GM12878 (cell line): ENCODE measurements at regions not wholly inside any gene's neighbourhood (a gene's known extent, or its start where the extent isn't known, plus 50 kb on each side); places are given as distances from the start of the nearest gene placed in this dataset.

Experiments used
- ATAC-seq: fragments of 200-7000 bp; cut with Tn5 transposase; 3 replicates; pipeline ENCODE4 v1.9.1; 2020; ENCODE audit warnings: mild to moderate bottlenecking, moderate library complexity
- BruUV-seq: library from RNA; stranded (reverse); fragments of 400-500 nt; replicated peaks from 2 replicates; lab custom pipeline; 2021; lab: Mats Ljungman, UMichigan
- CTCF ChIA-PET: fragments of 300-600 bp; sonication (Branson Sonifier 250); formaldehyde crosslinking; extraction: SDS; loops from one replicate; lab custom pipeline; 2021; ENCODE audit warnings: inconsistent platforms; lab: Yijun Ruan, JAX
- POLR2A ChIA-PET: fragments of 350-600 bp; formaldehyde crosslinking; extraction: SDS; loops from one replicate; lab custom pipeline; 2021; ENCODE audit warnings: inconsistent platforms; lab: Charles Lee
- RAD21 ChIA-PET: fragments of 300-600 bp; sonication (Branson Sonifier 250); formaldehyde crosslinking; loops from one replicate; lab custom pipeline; 2023; ENCODE audit warnings: antibody characterized with exemption; ENCODE audit not compliant: unreplicated experiment; lab: Charles Lee
- SMC1A ChIA-PET: fragments of 300-600 bp; sonication (Branson Sonifier 250); formaldehyde crosslinking; loops from one replicate; lab custom pipeline; 2023; ENCODE audit not compliant: unreplicated experiment, uncharacterized antibody; lab: Charles Lee
- DNase-seq: peaks from one replicate; pipeline ENCODE4 v3.0.0-alpha.2; 2011; ENCODE audit warnings: low read depth, low spot score
- FAIRE-seq: peaks from 3 replicates; lab custom pipeline; 2011; peaks lifted over from hg19 to GRCh38; lab: Jason Lieb, UNC
- H2AFZ ChIP-seq: 2 replicates; pipeline ENCODE4 v1.6.0; 2011; ENCODE audit warnings: low read depth, low read length, control low read depth; ENCODE audit not compliant: control insufficient read depth
- H3K27ac ChIP-seq: 2 replicates; pipeline ENCODE4 v1.5.1; 2011; ENCODE audit warnings: control low read depth; ENCODE audit not compliant: control insufficient read depth, insufficient read depth
- H3K27me3 ChIP-seq, 2 experiments: replicated peaks in 1 of 2; 2 replicates each; pipeline versions ENCODE4 v1.6.0 to v1.6.1; 2011; ENCODE audit warnings: low read length in 1 of 2; ENCODE audit not compliant: control insufficient read depth in 2 of 2, insufficient read depth in 2 of 2
- H3K36me3 ChIP-seq, 2 experiments: 2 replicates each; pipeline ENCODE4 v1.5.1; 2011; ENCODE audit warnings: low read length in 1 of 2; ENCODE audit not compliant: control insufficient read depth in 2 of 2, insufficient read depth in 2 of 2
- H3K4me1 ChIP-seq: 2 replicates; pipeline ENCODE4 v1.6.1; 2011; ENCODE audit warnings: mild to moderate bottlenecking, low read length, moderate library complexity, mixed read lengths; ENCODE audit not compliant: control insufficient read depth, insufficient read depth
- H3K4me2 ChIP-seq: 2 replicates; pipeline ENCODE4 v1.6.0; 2011; ENCODE audit warnings: control low read depth; ENCODE audit not compliant: control insufficient read depth, insufficient read depth
- H3K4me3 ChIP-seq: fragments of 200-600 bp; sonication (generic); 2 replicates; pipeline ENCODE4 v1.5.1; 2016
- H3K79me2 ChIP-seq: 2 replicates; pipeline ENCODE4 v1.6.0; 2011; ENCODE audit warnings: low read length; ENCODE audit not compliant: control insufficient read depth, insufficient read depth
- H3K9ac ChIP-seq: 2 replicates; pipeline ENCODE4 v1.8.0; 2011; ENCODE audit warnings: low read length, control low read depth, mixed read lengths; ENCODE audit not compliant: control insufficient read depth, insufficient read depth
- H3K9me3 ChIP-seq: replicated peaks from 3 replicates; pipeline ENCODE4 v1.5.1; 2011; ENCODE audit warnings: mild to moderate bottlenecking, low read length; ENCODE audit not compliant: control insufficient read depth, insufficient read depth
- H4K20me1 ChIP-seq: 2 replicates; pipeline ENCODE4 v1.6.0; 2011; ENCODE audit not compliant: control insufficient read depth, insufficient read depth
- ATF2 ChIP-seq: IDR thresholded peaks from 2 replicates; pipeline ENCODE4 v1.6.1; 2012; ENCODE audit warnings: low read length, inconsistent platforms
- ATF3 ChIP-seq: IDR thresholded peaks from 2 replicates; pipeline ENCODE4 v1.6.1; 2011; ENCODE audit warnings: low read depth, mild to moderate bottlenecking, low read length, moderate library complexity, borderline replicate concordance; ENCODE audit errors: extremely low read depth
- BCL11A ChIP-seq: IDR thresholded peaks from 2 replicates; pipeline ENCODE4 v1.6.1; 2011; ENCODE audit warnings: low read depth, low read length
- FOS ChIP-seq: IDR thresholded peaks from 3 replicates; pipeline ENCODE4 v1.6.1; 2011; ENCODE audit warnings: borderline replicate concordance; ENCODE audit not compliant: insufficient read length; ENCODE audit errors: extremely low read depth
- GATAD2B ChIP-seq: fragments of 450-650 bp; conservative IDR thresholded peaks from 2 replicates; pipeline ENCODE4 v1.6.1; 2017; ENCODE audit warnings: low read depth, mild to moderate bottlenecking, moderate library complexity
- IRF4 ChIP-seq: IDR thresholded peaks from 2 replicates; pipeline ENCODE4 v1.6.1; 2011; ENCODE audit warnings: low read depth, low read length
- MAX ChIP-seq: IDR thresholded peaks from 2 replicates; pipeline ENCODE4 v1.6.1; 2012; ENCODE audit warnings: low read depth, low read length, improper control_type of control experiment
- MXI1 ChIP-seq: fragments of 150-350 bp; IDR thresholded peaks from 2 replicates; pipeline ENCODE4 v1.6.1; 2011; ENCODE audit warnings: low read depth, mild to moderate bottlenecking, inconsistent platforms, low read length, improper control_type of control experiment
- NFYB ChIP-seq: IDR thresholded peaks from 2 replicates; pipeline ENCODE4 v1.6.1; 2011; ENCODE audit warnings: low read depth, mild to moderate bottlenecking, low read length, improper control_type of control experiment, moderate library complexity; ENCODE audit not compliant: insufficient read depth
- NKRF ChIP-seq: fragments of 450-650 bp; conservative IDR thresholded peaks from 2 replicates; pipeline ENCODE4 v1.6.1; 2017; ENCODE audit warnings: mild to moderate bottlenecking, moderate library complexity
- PML ChIP-seq: IDR thresholded peaks from 2 replicates; pipeline ENCODE4 v1.6.1; 2012; ENCODE audit warnings: low read length, inconsistent platforms
- SKIL ChIP-seq: fragments of 450-650 bp; IDR thresholded peaks from 2 replicates; pipeline ENCODE4 v1.6.1; 2017; ENCODE audit warnings: mild to moderate bottlenecking, low read depth, inconsistent platforms; ENCODE audit not compliant: poor library complexity, severe bottlenecking
- SUZ12 ChIP-seq: fragments of 200-600 bp; sonication (generic); IDR thresholded peaks from one replicate; pipeline ENCODE4 v1.6.1; 2018; ENCODE audit warnings: antibody characterized with exemption, mild to moderate bottlenecking; ENCODE audit not compliant: unreplicated experiment
- TCF3 ChIP-seq: IDR thresholded peaks from 2 replicates; pipeline ENCODE4 v1.6.1; 2012; ENCODE audit warnings: low read depth, mild to moderate bottlenecking, low read length, borderline replicate concordance; ENCODE audit not compliant: insufficient read depth
- ZBTB11 ChIP-seq: fragments of 450-650 bp; formaldehyde crosslinking; IDR thresholded peaks from 2 replicates; pipeline ENCODE4 v1.5.0; 2022; ENCODE audit warnings: mild to moderate bottlenecking, missing genetic modification characterization
- WGBS: methylation state at CpG from one replicate; pipeline ENCODE4 v1.1.6; 2016; ENCODE audit warnings: low lambda C conversion rate; ENCODE audit not compliant: insufficient replicate concordance, insufficient coverage; ENCODE audit errors: missing lambda C conversion rate; 5-methylcytosine and 5-hydroxymethylcytosine counted together
- in situ Hi-C: fragments of 300-500 bp; cut with MboI; formaldehyde crosslinking; loops from 9 replicates; pipeline ENCODE4 v1.14.3; 2018; ENCODE audit warnings: mixed read lengths
- intact Hi-C: fragments of 100-400 bp; cut with micrococcal nuclease; formaldehyde crosslinking; loops from one replicate; pipeline ENCODE4 v1.14.2; 2022; ENCODE audit not compliant: unreplicated experiment

- Histone ChIP-seq H3K27me3 (no peaks in the 10 kb centered on the region), H3K4me1 (no peaks in the 10 kb centered on the region), H3K27ac (no peak overlapping the region), H3K9ac (no peak overlapping the region), H3K79me2 (no peaks in the 10 kb centered on the region), H3K4me3 (no peak overlapping the region), H3K4me2 (no peak overlapping the region), H3K36me3 (no peaks in the 10 kb centered on the region), H2AFZ (no peak overlapping the region), H3K9me3 (no peaks in the 10 kb centered on the region), H4K20me1 (no peaks in the 10 kb centered on the region)
- ATAC-seq, result no peak
- in situ Hi-C loops (loop anchor here (25.0 kb wide), 1 partner anchor 100 kb away; no protein-coding TSS in a partner anchor), intact Hi-C loops (no loop called here)
- DNase-seq, result no peak
- ChIA-PET SMC1A (no interaction called here), CTCF (no interaction called here), POLR2A (no interaction called here), RAD21 (no interaction called here)
- 41% methylated on average over 3 of the region's 3 CpGs for WGBS
- no TSS peak for BruUV-seq
- no peak for FAIRE-seq
- TF ChIP-seq ATF3, result no peak
- no peak for TF ChIP-seq FOS
- no peak for TF ChIP-seq BCL11A
- no peak for TF ChIP-seq PML
- no peak for TF ChIP-seq SKIL
- TF ChIP-seq NFYB, result no peak
- TF ChIP-seq IRF4, result no peak
- no peak for TF ChIP-seq MXI1
- TF ChIP-seq ATF2, result no peak
- TF ChIP-seq GATAD2B, result no peak
- TF ChIP-seq MAX, result no peak
- no peak for TF ChIP-seq NKRF
- no peak for TF ChIP-seq ZBTB11 (CRISPR knock-in tag)
- no peak for TF ChIP-seq SUZ12
- no peak for TF ChIP-seq TCF3
Observed at GRCh38 chr16:7912132-7912531, 579.5 kb downstream of the RBFOX1 start.
